WTC11 (cell line): ENCODE measurements at regions not wholly inside any gene's neighbourhood (a gene's known extent, or its start where the extent isn't known, plus 50 kb on each side); places are given as distances from the start of the nearest gene placed in this dataset.

Experiments used
- ATAC-seq: fragments of 200-7000 bp; cut with Tn5 transposase; 2 replicates; pipeline ENCODE4 v1.10.0; 2021; ENCODE audit warnings: mild to moderate bottlenecking, moderate library complexity
- CTCF ChIA-PET: fragments of 300-600 bp; sonication (Branson Sonifier 250); formaldehyde crosslinking; loops from one replicate; lab custom pipeline; 2021; ENCODE audit warnings: antibody characterized with exemption; lab: Charles Lee
- POLR2A ChIA-PET: fragments of 350-600 bp; sonication (Branson Sonifier 250); formaldehyde crosslinking; loops from one replicate; lab custom pipeline; 2021; ENCODE audit warnings: antibody characterized with exemption; lab: Charles Lee
- DNase-seq: peaks from one replicate; pipeline ENCODE4 v3.0.0; 2021; ENCODE audit warnings: low spot score
- H3K27ac Mint-ChIP-seq: 2 replicates; pipeline ENCODE4 v1.8.0; 2021; ENCODE audit warnings: mixed read lengths
- H3K27me3 Mint-ChIP-seq: 2 replicates; pipeline ENCODE4 v1.8.0; 2021; ENCODE audit warnings: low read depth, mild to moderate bottlenecking, moderate library complexity, mixed read lengths
- H3K36me3 Mint-ChIP-seq: 2 replicates; pipeline ENCODE4 v1.8.0; 2021; ENCODE audit warnings: mixed read lengths
- H3K4me1 Mint-ChIP-seq: 2 replicates; pipeline ENCODE4 v1.8.0; 2022; ENCODE audit warnings: mixed read lengths
- H3K4me3 Mint-ChIP-seq: 2 replicates; pipeline ENCODE4 v1.8.0; 2021; ENCODE audit warnings: mild to moderate bottlenecking, moderate library complexity, mixed read lengths
- H3K9me3 Mint-ChIP-seq: 2 replicates; pipeline ENCODE4 v1.8.0; 2021; ENCODE audit warnings: mixed read lengths
- ATF1 ChIP-seq: sonication (generic); formaldehyde crosslinking; IDR thresholded peaks from 2 replicates; pipeline ENCODE4 v1.8.1; 2023; ENCODE audit warnings: mild to moderate bottlenecking, moderate library complexity, missing genetic modification reagents
- CREM ChIP-seq: sonication (generic); formaldehyde crosslinking; IDR thresholded peaks from 2 replicates; pipeline ENCODE4 v1.8.1; 2022; ENCODE audit warnings: mild to moderate bottlenecking, missing genetic modification reagents, moderate library complexity
- E2F1 ChIP-seq: sonication (generic); formaldehyde crosslinking; IDR thresholded peaks from 2 replicates; pipeline ENCODE4 v1.8.0; 2022; ENCODE audit warnings: mild to moderate bottlenecking, missing genetic modification reagents
- EMX1 ChIP-seq: fragments of 250-450 bp; sonication (Bioruptor Pico); IDR thresholded peaks from 2 replicates; pipeline ENCODE4 v1.8.0; 2021; ENCODE audit warnings: mild to moderate bottlenecking
- FOXJ3 ChIP-seq: sonication (generic); formaldehyde crosslinking; IDR thresholded peaks from 2 replicates; pipeline ENCODE4 v1.9.0; 2021; ENCODE audit warnings: missing genetic modification reagents, mild to moderate bottlenecking, borderline replicate concordance
- IRF2 ChIP-seq: sonication (generic); formaldehyde crosslinking; IDR thresholded peaks from 2 replicates; pipeline ENCODE4 v1.8.0; 2022; ENCODE audit warnings: low read depth, missing genetic modification reagents, borderline replicate concordance
- JAZF1 ChIP-seq: fragments of 250-450 bp; sonication (Bioruptor Pico); IDR thresholded peaks from 2 replicates; pipeline ENCODE4 v1.9.0; 2021; ENCODE audit warnings: moderate library complexity, mild to moderate bottlenecking, inconsistent platforms
- MLX ChIP-seq: sonication (generic); formaldehyde crosslinking; IDR thresholded peaks from 2 replicates; pipeline ENCODE4 v1.8.1; 2023; ENCODE audit warnings: mild to moderate bottlenecking, missing genetic modification reagents, moderate library complexity
- MXD4 ChIP-seq: fragments of 250-450 bp; sonication (Bioruptor Pico); IDR thresholded peaks from 2 replicates; pipeline ENCODE4 v1.8.0; 2021; ENCODE audit warnings: mild to moderate bottlenecking, moderate library complexity, borderline replicate concordance
- NFYB ChIP-seq: sonication (generic); formaldehyde crosslinking; conservative IDR thresholded peaks from 2 replicates; pipeline ENCODE4 v1.8.0; 2022; ENCODE audit warnings: low read depth, missing genetic modification reagents
- NR1H2 ChIP-seq: sonication (generic); formaldehyde crosslinking; IDR thresholded peaks from 2 replicates; pipeline ENCODE4 v1.9.0; 2021; ENCODE audit warnings: mild to moderate bottlenecking, moderate library complexity, missing genetic modification reagents
- NR3C1 ChIP-seq: sonication (generic); formaldehyde crosslinking; conservative IDR thresholded peaks from 2 replicates; pipeline ENCODE4 v1.8.1; 2023; ENCODE audit warnings: low read depth, mild to moderate bottlenecking, missing genetic modification reagents
- OVOL2 ChIP-seq: fragments of 250-450 bp; sonication (Bioruptor Pico); IDR thresholded peaks from 2 replicates; pipeline ENCODE4 v1.9.0; 2021; ENCODE audit warnings: mild to moderate bottlenecking, borderline replicate concordance
- SMAD4 ChIP-seq: sonication (generic); formaldehyde crosslinking; IDR thresholded peaks from 2 replicates; pipeline ENCODE4 v1.8.0; 2022; ENCODE audit warnings: mild to moderate bottlenecking, missing genetic modification reagents
- TCF7 ChIP-seq: sonication (generic); formaldehyde crosslinking; IDR thresholded peaks from 2 replicates; pipeline ENCODE4 v1.8.0; 2022; ENCODE audit warnings: mild to moderate bottlenecking, low read depth, missing genetic modification reagents, moderate library complexity
- ZNF219 ChIP-seq: sonication (generic); formaldehyde crosslinking; IDR thresholded peaks from 2 replicates; pipeline ENCODE4 v1.8.0; 2023; ENCODE audit warnings: missing genetic modification reagents, mild to moderate bottlenecking, borderline replicate concordance
- ZNF232 ChIP-seq: sonication (generic); formaldehyde crosslinking; IDR thresholded peaks from 2 replicates; pipeline ENCODE4 v1.8.0; 2022; ENCODE audit warnings: mild to moderate bottlenecking, missing genetic modification reagents
- ZNF317 ChIP-seq: sonication (generic); formaldehyde crosslinking; IDR thresholded peaks from 2 replicates; pipeline ENCODE4 v1.8.1; 2023; ENCODE audit warnings: low read depth, mild to moderate bottlenecking, moderate library complexity, missing genetic modification reagents, borderline replicate concordance
- ZNF423 ChIP-seq: fragments of 250-450 bp; sonication (Bioruptor Pico); IDR thresholded peaks from 2 replicates; pipeline ENCODE4 v2.1.2; 2022; ENCODE audit warnings: mild to moderate bottlenecking, moderate library complexity
- ZNF425 ChIP-seq: fragments of 250-450 bp; sonication (Bioruptor Pico); conservative IDR thresholded peaks from 2 replicates; pipeline ENCODE4 v1.9.0; 2021; ENCODE audit warnings: mild to moderate bottlenecking
- TF ChIP-seq, protein P1 (sequence below): sonication (generic); formaldehyde crosslinking; IDR thresholded peaks from 2 replicates; pipeline ENCODE4 v1.8.1; 2022; ENCODE audit warnings: mild to moderate bottlenecking, missing genetic modification reagents, moderate library complexity, borderline replicate concordance
- TF ChIP-seq, protein P2 (sequence below): sonication (generic); formaldehyde crosslinking; IDR thresholded peaks from 2 replicates; pipeline ENCODE4 v1.8.0; 2022; ENCODE audit warnings: mild to moderate bottlenecking, missing genetic modification reagents
- TF ChIP-seq, protein P3 (sequence below): sonication (generic); formaldehyde crosslinking; IDR thresholded peaks from 2 replicates; pipeline ENCODE4 v1.8.0; 2023; ENCODE audit warnings: mild to moderate bottlenecking, missing genetic modification reagents
- TF ChIP-seq, protein P4 (sequence below): fragments of 250-450 bp; sonication (Bioruptor Pico); IDR thresholded peaks from 2 replicates; pipeline ENCODE4 v1.9.0; 2021; ENCODE audit warnings: moderate library complexity, mild to moderate bottlenecking, inconsistent platforms, borderline replicate concordance

DNA sequence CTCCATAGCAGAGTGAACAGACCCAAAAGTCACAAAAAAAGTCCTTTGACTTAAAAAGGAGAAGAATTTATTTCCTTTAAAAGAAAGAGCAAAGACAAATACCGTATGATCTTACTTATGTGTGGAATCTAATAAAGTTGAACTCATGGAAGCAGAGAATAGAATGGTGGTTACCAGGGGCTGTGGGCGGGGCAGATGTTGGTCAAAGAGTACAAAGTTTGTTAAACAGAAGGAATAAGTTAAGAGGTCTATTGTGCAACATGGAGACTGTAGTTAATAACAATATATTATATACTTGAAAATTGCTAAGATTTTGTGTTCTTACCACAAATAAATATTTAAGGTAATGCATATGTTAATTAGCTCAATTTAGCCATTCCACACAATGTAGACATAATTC lies 173.3 kb upstream of the S100G start:
- CTCF ChIA-PET = no interaction called here
- POLR2A ChIA-PET = no interaction called here
- H3K4me3 Mint-ChIP-seq = no peak overlapping the region

DNA sequence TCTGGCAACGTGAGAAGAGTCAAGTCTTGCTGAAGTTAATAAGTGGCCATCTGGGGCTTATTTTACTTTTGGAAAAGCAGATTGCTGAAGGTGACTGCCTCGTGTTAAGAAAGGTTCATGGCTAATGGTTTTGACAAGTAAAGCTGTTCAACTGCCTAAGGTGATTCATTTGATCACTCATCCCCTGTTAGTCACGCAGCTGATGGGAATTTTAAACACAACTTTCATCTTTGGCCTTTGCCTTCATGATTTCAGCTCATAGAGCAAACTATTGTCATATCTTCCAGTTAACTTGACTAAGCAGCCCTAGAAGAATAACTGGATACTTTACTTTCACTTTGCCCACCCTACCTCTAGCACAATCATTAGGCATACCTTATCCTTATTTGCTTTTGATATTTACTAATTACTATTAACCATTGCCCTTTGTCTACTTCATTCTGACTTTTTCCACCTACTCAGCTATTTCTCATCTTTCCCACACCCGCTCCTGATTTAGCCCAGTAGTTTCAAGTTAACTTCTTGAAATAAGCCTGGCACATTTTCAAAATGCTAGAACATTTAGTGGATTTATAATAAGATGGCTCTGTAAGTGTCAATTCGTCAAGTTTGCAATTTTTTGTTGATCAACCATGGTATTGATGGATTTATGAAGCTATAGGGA lies 170.6 kb upstream of the S100G start:
- Mint-ChIP-seq H3K9me3 (peaks cover 21% of the 10 kb centered on the region), H3K36me3 (peaks cover 8% of the 10 kb centered on the region; the same call in 1 of the 2 replicates), H3K4me1 (peaks cover 40% of the 10 kb centered on the region), H3K4me3 (no peak overlapping the region), H3K27ac (no peak overlapping the region), H3K27me3 (no peaks in the 10 kb centered on the region)
- ChIA-PET CTCF (no interaction called here), POLR2A (no interaction called here)
- DNase-seq (no peak), ATAC-seq (no peak)
- TF ChIP-seq, protein P1, sequence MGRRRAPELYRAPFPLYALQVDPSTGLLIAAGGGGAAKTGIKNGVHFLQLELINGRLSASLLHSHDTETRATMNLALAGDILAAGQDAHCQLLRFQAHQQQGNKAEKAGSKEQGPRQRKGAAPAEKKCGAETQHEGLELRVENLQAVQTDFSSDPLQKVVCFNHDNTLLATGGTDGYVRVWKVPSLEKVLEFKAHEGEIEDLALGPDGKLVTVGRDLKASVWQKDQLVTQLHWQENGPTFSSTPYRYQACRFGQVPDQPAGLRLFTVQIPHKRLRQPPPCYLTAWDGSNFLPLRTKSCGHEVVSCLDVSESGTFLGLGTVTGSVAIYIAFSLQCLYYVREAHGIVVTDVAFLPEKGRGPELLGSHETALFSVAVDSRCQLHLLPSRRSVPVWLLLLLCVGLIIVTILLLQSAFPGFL (CRISPR knock-in tag) = no peak
- TF ChIP-seq OVOL2 (CRISPR knock-in tag) (no peak), MXD4 (CRISPR knock-in tag) (no peak)
- TF ChIP-seq, protein P2, sequence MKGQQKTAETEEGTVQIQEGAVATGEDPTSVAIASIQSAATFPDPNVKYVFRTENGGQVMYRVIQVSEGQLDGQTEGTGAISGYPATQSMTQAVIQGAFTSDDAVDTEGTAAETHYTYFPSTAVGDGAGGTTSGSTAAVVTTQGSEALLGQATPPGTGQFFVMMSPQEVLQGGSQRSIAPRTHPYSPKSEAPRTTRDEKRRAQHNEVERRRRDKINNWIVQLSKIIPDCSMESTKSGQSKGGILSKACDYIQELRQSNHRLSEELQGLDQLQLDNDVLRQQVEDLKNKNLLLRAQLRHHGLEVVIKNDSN = no peak

More for the DNA sequence above, 173.3 kb upstream of the S100G start:
- no peak for ATAC-seq
- DNase-seq = no peak
- TF ChIP-seq SMAD4 (CRISPR knock-in tag) = no peak
- TF ChIP-seq, protein P3, sequence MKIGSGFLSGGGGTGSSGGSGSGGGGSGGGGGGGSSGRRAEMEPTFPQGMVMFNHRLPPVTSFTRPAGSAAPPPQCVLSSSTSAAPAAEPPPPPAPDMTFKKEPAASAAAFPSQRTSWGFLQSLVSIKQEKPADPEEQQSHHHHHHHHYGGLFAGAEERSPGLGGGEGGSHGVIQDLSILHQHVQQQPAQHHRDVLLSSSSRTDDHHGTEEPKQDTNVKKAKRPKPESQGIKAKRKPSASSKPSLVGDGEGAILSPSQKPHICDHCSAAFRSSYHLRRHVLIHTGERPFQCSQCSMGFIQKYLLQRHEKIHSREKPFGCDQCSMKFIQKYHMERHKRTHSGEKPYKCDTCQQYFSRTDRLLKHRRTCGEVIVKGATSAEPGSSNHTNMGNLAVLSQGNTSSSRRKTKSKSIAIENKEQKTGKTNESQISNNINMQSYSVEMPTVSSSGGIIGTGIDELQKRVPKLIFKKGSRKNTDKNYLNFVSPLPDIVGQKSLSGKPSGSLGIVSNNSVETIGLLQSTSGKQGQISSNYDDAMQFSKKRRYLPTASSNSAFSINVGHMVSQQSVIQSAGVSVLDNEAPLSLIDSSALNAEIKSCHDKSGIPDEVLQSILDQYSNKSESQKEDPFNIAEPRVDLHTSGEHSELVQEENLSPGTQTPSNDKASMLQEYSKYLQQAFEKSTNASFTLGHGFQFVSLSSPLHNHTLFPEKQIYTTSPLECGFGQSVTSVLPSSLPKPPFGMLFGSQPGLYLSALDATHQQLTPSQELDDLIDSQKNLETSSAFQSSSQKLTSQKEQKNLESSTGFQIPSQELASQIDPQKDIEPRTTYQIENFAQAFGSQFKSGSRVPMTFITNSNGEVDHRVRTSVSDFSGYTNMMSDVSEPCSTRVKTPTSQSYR = no peak
- no peak for TF ChIP-seq ZNF219 (CRISPR knock-in tag)
- TF ChIP-seq NFYB = no peak
- TF ChIP-seq ZNF423 (CRISPR knock-in tag) = no peak
- no peak for TF ChIP-seq TCF7
- TF ChIP-seq ATF1 (CRISPR knock-in tag) = no peak
- Mint-ChIP-seq H3K27ac (no peak overlapping the region), H3K27me3 (no peaks in the 10 kb centered on the region), H3K4me1 (peaks cover 21% of the 10 kb centered on the region), H3K36me3 (peaks cover 8% of the 10 kb centered on the region; the same call in 1 of the 2 replicates), H3K9me3 (peaks cover 10% of the 10 kb centered on the region)

- Mint-ChIP-seq H3K4me1 (peaks cover 47% of the 10 kb centered on the region), H3K9me3 (peaks cover 15% of the 10 kb centered on the region), H3K27ac (no peak overlapping the region), H3K4me3 (no peak overlapping the region), H3K27me3 (no peaks in the 10 kb centered on the region), H3K36me3 (peaks cover 2% of the 10 kb centered on the region; the same call in 1 of the 2 replicates)
- POLR2A ChIA-PET = no interaction called here
- CTCF ChIA-PET = no interaction called here
- no peak for DNase-seq
- ATAC-seq = no peak
- no peak for TF ChIP-seq JAZF1
- TF ChIP-seq IRF2 (CRISPR knock-in tag) = no peak
- no peak for TF ChIP-seq NR1H2 (CRISPR knock-in tag)
- no peak for TF ChIP-seq FOXJ3 (CRISPR knock-in tag)
- TF ChIP-seq CREM (CRISPR knock-in tag) = no peak
- no peak for TF ChIP-seq NR3C1 (CRISPR knock-in tag)
- no peak for TF ChIP-seq MLX (CRISPR knock-in tag)
- no peak for TF ChIP-seq EMX1 (CRISPR knock-in tag)
- TF ChIP-seq E2F1 = no peak
- TF ChIP-seq, protein P4, sequence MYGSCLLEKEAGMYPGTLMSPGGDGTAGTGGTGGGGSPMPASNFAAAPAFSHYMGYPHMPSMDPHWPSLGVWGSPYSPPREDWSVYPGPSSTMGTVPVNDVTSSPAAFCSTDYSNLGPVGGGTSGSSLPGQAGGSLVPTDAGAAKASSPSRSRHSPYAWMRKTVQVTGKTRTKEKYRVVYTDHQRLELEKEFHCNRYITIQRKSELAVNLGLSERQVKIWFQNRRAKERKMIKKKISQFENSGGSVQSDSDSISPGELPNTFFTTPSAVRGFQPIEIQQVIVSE (CRISPR knock-in tag) = no peak
- TF ChIP-seq ZNF232 = no peak
- no peak for TF ChIP-seq ZNF317 (CRISPR knock-in tag)
- no peak for TF ChIP-seq ZNF425 (CRISPR knock-in tag)
Measured at GRCh38 chrX:16480049-16480448, 169.9 kb upstream of the S100G start.
